Body of pancreas (tissue), 4 donors: ENCODE measurements at regions not wholly inside any gene's neighbourhood (a gene's known extent, or its start where the extent isn't known, plus 50 kb on each side); places are given as distances from the start of the nearest gene placed in this dataset.
A peak's percentile ranks its signal among the peaks of the same experiment; 100 is the strongest.

Experiments used
- ATAC-seq: fragments of 150-250 bp; one replicate; pipeline ENCODE4 v1.9.1; 2016
- DNase-seq, 4 donors: peaks; one replicate each; pipeline ENCODE4 v3.0.0-alpha.2; 2019
- H3K27ac ChIP-seq, 4 donors: fragments of 200-600 bp; sonication (generic); 1 replicate in 3 of 4; 2 replicates in 1 of 4; pipeline versions ENCODE4 v1.5.1 to v1.6.1; 2016 to 2019; ENCODE audit warnings: mild to moderate bottlenecking in 1 of 4, mixed read lengths in 1 of 4, moderate library complexity in 1 of 4
- H3K27me3 ChIP-seq, 2 donors: fragments of 200-600 bp; sonication (generic); one replicate each; pipeline ENCODE4 v1.6.0; 2016; ENCODE audit warnings: mild to moderate bottlenecking in 1 of 2
- H3K36me3 ChIP-seq, 2 donors: fragments of 200-600 bp; sonication (generic); replicated peaks in 1 of 2; 2 replicates each; pipeline ENCODE4 v1.5.1; 2016; ENCODE audit warnings: low read depth in 2 of 2; ENCODE audit not compliant: insufficient read depth in 1 of 2
- H3K4me1 ChIP-seq: fragments of 200-600 bp; sonication (generic); one replicate; pipeline ENCODE4 v1.6.0; 2016
- H3K4me3 ChIP-seq, 2 donors: fragments of 200-600 bp; sonication (generic); 1 replicate in 1 of 2; 2 replicates in 1 of 2; pipeline ENCODE4 v1.5.1; 2016 to 2019
- H3K9me3 ChIP-seq, 3 donors: fragments of 200-600 bp; sonication (generic); 1 replicate in 2 of 3; 2 replicates in 1 of 3; pipeline ENCODE4 v1.5.1; 2016
- POLR2A ChIP-seq, 3 donors: fragments of 450-650 bp; IDR thresholded peaks; one replicate each; pipeline ENCODE4 v1.6.1; 2016; ENCODE audit warnings: antibody characterized with exemption in 3 of 3, mild to moderate bottlenecking in 2 of 3
- WGBS, 2 donors: methylation state at CpG; one replicate each; pipeline ENCODE4 v1.1.5; 2017; 5-methylcytosine and 5-hydroxymethylcytosine counted together
- intact Hi-C: fragments of 100-400 bp; cut with DNase I; formaldehyde crosslinking; loops from one replicate; pipeline ENCODE4 v1.15.1; 2023
- TF ChIP-seq, protein P1 (sequence below), 7 experiments: fragments of 450-650 bp in 4 of 7; fragments of 200-600 bp in 3 of 7; sonication (generic) in 3 of 7; IDR thresholded peaks; one replicate each; pipeline ENCODE4 v1.5.1; 2016 to 2019; ENCODE audit warnings: antibody characterized with exemption in 7 of 7

- Histone ChIP-seq H3K36me3 (no peaks in the 10 kb centered on the region), H3K4me1 (peaks cover 25% of the 10 kb centered on the region), H3K4me3 (no peak overlapping the region), H3K9me3 (no peaks in the 10 kb centered on the region), H3K27ac (no peak overlapping the region), H3K27me3 (no peaks in the 10 kb centered on the region)
- ATAC-seq (no peak), DNase-seq (no peak)
- WGBS, 2 donors: 82 to 86% methylated on average over 9 of the region's 9 CpGs
- TF ChIP-seq, protein P1, sequence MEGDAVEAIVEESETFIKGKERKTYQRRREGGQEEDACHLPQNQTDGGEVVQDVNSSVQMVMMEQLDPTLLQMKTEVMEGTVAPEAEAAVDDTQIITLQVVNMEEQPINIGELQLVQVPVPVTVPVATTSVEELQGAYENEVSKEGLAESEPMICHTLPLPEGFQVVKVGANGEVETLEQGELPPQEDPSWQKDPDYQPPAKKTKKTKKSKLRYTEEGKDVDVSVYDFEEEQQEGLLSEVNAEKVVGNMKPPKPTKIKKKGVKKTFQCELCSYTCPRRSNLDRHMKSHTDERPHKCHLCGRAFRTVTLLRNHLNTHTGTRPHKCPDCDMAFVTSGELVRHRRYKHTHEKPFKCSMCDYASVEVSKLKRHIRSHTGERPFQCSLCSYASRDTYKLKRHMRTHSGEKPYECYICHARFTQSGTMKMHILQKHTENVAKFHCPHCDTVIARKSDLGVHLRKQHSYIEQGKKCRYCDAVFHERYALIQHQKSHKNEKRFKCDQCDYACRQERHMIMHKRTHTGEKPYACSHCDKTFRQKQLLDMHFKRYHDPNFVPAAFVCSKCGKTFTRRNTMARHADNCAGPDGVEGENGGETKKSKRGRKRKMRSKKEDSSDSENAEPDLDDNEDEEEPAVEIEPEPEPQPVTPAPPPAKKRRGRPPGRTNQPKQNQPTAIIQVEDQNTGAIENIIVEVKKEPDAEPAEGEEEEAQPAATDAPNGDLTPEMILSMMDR (IDR thresholded peaks at IDR 0.05): no peak
- TF ChIP-seq POLR2A (IDR thresholded peaks at IDR 0.05): no peak
- intact Hi-C loops: no loop called here
Observed at GRCh38 chr2:47271054-47272000, 95.0 kb upstream of the CALM2 start.

DNA sequence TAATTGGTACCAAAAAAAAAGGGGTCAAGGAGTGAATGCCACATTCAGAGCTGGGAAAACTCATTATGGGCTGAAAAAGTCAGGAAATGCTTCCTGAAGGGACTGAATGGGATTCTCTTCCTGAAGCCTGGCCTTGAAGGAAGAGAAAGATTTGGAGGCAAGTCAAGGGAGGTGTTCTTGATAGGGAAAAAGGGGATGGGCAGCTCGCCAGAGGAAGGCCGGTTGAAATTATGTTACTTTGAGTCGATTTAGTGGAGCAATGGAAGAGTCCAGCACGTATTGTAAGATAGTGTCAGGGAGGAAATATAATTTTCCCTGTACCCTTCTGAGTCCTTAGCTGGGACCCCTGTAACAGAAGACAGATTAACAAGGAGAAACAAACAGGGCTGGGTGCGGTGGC lies 94.1 kb upstream of the CALM2 start:
- 83 to 90% methylated on average over 5 of the region's 5 CpGs for WGBS, 2 donors
- H3K27me3 ChIP-seq: no peaks in the 10 kb centered on the region
- no peak overlapping the region for H3K27ac ChIP-seq
- intact Hi-C loops: no loop called here
- no peak for TF ChIP-seq POLR2A (IDR thresholded peaks at IDR 0.05)
- TF ChIP-seq, protein P1 (IDR thresholded peaks at IDR 0.05): no peak
- H3K4me3 ChIP-seq: no peak overlapping the region
- no peak for DNase-seq
- no peak for ATAC-seq
- H3K9me3 ChIP-seq: no peaks in the 10 kb centered on the region
- peaks cover 25% of the 10 kb centered on the region for H3K4me1 ChIP-seq
- no peaks in the 10 kb centered on the region for H3K36me3 ChIP-seq

DNA sequence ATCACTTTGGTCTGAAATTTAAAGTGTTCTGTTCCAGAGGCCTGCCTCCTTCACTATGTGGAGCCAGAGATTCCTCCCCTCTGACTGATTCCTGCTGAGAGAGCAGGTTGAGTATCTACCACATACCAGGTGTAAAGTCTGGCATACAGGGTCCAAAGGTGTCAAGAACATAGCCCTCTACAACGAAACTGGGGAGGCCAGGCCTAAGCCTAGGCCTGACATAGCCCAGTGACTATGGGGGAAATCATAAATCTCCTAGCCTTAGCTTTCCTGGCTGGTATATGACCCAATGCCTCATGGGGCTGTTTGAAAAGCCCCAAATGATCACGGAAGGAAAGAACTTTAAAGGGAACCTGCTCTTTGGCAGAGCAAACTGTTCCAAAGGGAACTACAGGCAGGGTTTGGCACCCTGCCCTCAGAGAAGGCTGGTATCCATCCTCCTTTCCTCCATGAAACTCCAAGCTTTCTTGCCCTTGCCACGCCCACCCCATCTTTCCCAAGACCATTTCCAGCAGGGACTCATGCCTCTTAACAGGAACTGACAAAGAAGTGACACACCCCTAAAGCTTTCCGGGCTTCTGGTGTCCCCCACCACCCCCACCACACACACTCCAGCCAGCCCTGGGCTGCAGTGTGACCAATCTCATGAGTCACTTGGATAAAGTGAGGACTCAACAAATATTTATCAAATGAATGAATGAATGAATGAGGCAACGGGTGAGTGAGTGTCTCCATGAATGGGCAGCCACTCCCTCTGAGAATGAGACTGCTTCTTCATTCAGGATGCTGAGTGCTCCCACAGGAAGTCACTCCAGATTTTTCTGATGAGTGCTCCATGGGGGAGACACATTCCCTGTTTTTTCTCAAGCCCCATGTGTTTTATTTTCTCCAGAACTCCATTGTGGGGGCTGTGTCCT lies 93.3 kb upstream of the CALM2 start:
- H3K27me3 ChIP-seq: no peaks in the 10 kb centered on the region
- no peaks in the 10 kb centered on the region for H3K9me3 ChIP-seq
- intact Hi-C loops: no loop called here
- DNase-seq (peak; percentile 17 to 52 (median 18)), ATAC-seq (peak; percentile 16)
- H3K4me1 ChIP-seq: peaks cover 24% of the 10 kb centered on the region
- H3K27ac ChIP-seq: peak overlapping the region in 1 of 4 donors; percentile 20
- TF ChIP-seq, protein P1 (IDR thresholded peaks at IDR 0.05): no peak
- no peak for TF ChIP-seq POLR2A (IDR thresholded peaks at IDR 0.05)
- H3K36me3 ChIP-seq: no peaks in the 10 kb centered on the region
- H3K4me3 ChIP-seq: no peak overlapping the region
- 67 to 74% methylated on average over 5 of the region's 5 CpGs for WGBS, 2 donors

GRCh38 chr2:47267711-47268086 lies 91.4 kb upstream of the CALM2 start:
- DNase-seq (no peak), ATAC-seq (no peak)
- Histone ChIP-seq H3K9me3 (no peaks in the 10 kb centered on the region), H3K36me3 (no peaks in the 10 kb centered on the region), H3K4me3 (no peak overlapping the region), H3K27ac (no peak overlapping the region), H3K4me1 (peaks cover 14% of the 10 kb centered on the region), H3K27me3 (no peaks in the 10 kb centered on the region)
- intact Hi-C loops: no loop called here
- WGBS, 2 donors: 81 to 89% methylated on average over 5 of the region's 5 CpGs
- no peak for TF ChIP-seq POLR2A (IDR thresholded peaks at IDR 0.05)
- TF ChIP-seq, protein P1 (IDR thresholded peaks at IDR 0.05): no peak
